SK-N-SH treated with all-trans-retinoic acid at 6 μM for 48 hours (cell line): ENCODE measurements at regions not wholly inside any gene's neighbourhood (a gene's known extent, or its start where the extent isn't known, plus 50 kb on each side); places are given as distances from the start of the nearest gene placed in this dataset.

Experiments
- ESRRG ChIP-seq: fragments of 250-450 bp; sonication (Bioruptor Pico); IDR thresholded peaks from 2 replicates; pipeline ENCODE4 v1.6.1; 2021; ENCODE audit warnings: mild to moderate bottlenecking
- GLIS3 ChIP-seq: fragments of 250-450 bp; sonication (Bioruptor Pico); IDR thresholded peaks from 2 replicates; pipeline ENCODE4 v1.5.0; 2020; ENCODE audit warnings: mild to moderate bottlenecking, moderate library complexity
- TCF4 ChIP-seq: fragments of 250-450 bp; sonication (Bioruptor Pico); IDR thresholded peaks from 2 replicates; pipeline ENCODE4 v1.8.0; 2021; ENCODE audit warnings: mild to moderate bottlenecking, moderate library complexity, borderline replicate concordance
- ZC3H10 ChIP-seq: fragments of 250-450 bp; sonication (Bioruptor Pico); IDR thresholded peaks from 2 replicates; pipeline ENCODE4 v1.5.1; 2021; ENCODE audit warnings: mild to moderate bottlenecking, moderate library complexity
- ZFP3 ChIP-seq: fragments of 250-450 bp; sonication (Bioruptor Pico); IDR thresholded peaks from 2 replicates; pipeline ENCODE4 v1.5.0; 2020; ENCODE audit warnings: mild to moderate bottlenecking, moderate library complexity
- ZFP30 ChIP-seq: fragments of 450-650 bp; formaldehyde crosslinking; IDR thresholded peaks from 2 replicates; pipeline ENCODE4 v1.5.0; 2022; ENCODE audit warnings: mild to moderate bottlenecking, moderate library complexity
- ZNF70 ChIP-seq: fragments of 450-650 bp; formaldehyde crosslinking; IDR thresholded peaks from 2 replicates; pipeline ENCODE4 v1.5.0; 2020; ENCODE audit warnings: mild to moderate bottlenecking, moderate library complexity
- TF ChIP-seq, protein P1 (sequence below): fragments of 250-450 bp; sonication (Bioruptor Pico); IDR thresholded peaks from 2 replicates; pipeline ENCODE4 v1.8.0; 2020; ENCODE audit warnings: mild to moderate bottlenecking, moderate library complexity, borderline replicate concordance
- TF ChIP-seq, protein P2 (sequence below): fragments of 250-450 bp; sonication (Bioruptor Pico); IDR thresholded peaks from 2 replicates; pipeline ENCODE4 v1.5.0; 2020; ENCODE audit warnings: mild to moderate bottlenecking, moderate library complexity

DNA sequence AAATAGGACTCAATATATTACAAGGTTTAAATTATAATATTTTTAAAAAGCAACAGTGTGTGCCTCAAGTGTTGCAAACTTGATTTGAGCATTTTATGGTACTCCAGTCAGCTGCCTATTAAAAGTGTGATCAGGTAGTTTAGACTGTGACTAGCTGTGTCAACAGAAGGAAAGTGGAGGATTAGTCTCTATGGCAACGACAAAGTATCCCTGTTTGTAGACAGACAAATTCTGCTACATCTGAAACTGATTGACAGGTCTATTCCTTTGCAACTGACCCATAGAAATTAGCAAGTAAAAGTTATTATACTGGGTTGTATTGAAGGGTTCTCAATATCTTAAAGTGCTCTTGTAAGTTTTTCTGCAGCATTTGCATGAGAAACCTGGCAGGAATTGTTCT is 249.8 kb upstream of the ARRDC3 start:
- TF ChIP-seq, protein P1, sequence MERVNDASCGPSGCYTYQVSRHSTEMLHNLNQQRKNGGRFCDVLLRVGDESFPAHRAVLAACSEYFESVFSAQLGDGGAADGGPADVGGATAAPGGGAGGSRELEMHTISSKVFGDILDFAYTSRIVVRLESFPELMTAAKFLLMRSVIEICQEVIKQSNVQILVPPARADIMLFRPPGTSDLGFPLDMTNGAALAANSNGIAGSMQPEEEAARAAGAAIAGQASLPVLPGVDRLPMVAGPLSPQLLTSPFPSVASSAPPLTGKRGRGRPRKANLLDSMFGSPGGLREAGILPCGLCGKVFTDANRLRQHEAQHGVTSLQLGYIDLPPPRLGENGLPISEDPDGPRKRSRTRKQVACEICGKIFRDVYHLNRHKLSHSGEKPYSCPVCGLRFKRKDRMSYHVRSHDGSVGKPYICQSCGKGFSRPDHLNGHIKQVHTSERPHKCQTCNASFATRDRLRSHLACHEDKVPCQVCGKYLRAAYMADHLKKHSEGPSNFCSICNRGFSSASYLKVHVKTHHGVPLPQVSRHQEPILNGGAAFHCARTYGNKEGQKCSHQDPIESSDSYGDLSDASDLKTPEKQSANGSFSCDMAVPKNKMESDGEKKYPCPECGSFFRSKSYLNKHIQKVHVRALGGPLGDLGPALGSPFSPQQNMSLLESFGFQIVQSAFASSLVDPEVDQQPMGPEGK (CRISPR knock-in tag): no peak
- TF ChIP-seq ZFP3 (CRISPR knock-in tag): no peak
- no peak for TF ChIP-seq ZC3H10 (CRISPR knock-in tag)
- no peak for TF ChIP-seq ZFP30 (CRISPR knock-in tag)
- TF ChIP-seq TCF4 (CRISPR knock-in tag): no peak
- TF ChIP-seq ESRRG (CRISPR knock-in tag): no peak
- TF ChIP-seq ZNF70 (CRISPR knock-in tag): no peak
- TF ChIP-seq GLIS3 (CRISPR knock-in tag): no peak
- TF ChIP-seq, protein P2, sequence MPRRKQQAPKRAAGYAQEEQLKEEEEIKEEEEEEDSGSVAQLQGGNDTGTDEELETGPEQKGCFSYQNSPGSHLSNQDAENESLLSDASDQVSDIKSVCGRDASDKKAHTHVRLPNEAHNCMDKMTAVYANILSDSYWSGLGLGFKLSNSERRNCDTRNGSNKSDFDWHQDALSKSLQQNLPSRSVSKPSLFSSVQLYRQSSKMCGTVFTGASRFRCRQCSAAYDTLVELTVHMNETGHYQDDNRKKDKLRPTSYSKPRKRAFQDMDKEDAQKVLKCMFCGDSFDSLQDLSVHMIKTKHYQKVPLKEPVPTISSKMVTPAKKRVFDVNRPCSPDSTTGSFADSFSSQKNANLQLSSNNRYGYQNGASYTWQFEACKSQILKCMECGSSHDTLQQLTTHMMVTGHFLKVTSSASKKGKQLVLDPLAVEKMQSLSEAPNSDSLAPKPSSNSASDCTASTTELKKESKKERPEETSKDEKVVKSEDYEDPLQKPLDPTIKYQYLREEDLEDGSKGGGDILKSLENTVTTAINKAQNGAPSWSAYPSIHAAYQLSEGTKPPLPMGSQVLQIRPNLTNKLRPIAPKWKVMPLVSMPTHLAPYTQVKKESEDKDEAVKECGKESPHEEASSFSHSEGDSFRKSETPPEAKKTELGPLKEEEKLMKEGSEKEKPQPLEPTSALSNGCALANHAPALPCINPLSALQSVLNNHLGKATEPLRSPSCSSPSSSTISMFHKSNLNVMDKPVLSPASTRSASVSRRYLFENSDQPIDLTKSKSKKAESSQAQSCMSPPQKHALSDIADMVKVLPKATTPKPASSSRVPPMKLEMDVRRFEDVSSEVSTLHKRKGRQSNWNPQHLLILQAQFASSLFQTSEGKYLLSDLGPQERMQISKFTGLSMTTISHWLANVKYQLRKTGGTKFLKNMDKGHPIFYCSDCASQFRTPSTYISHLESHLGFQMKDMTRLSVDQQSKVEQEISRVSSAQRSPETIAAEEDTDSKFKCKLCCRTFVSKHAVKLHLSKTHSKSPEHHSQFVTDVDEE (CRISPR knock-in tag): no peak
